Tibial nerve (tissue), 4 donors: ENCODE measurements at regions not wholly inside any gene's neighbourhood (a gene's known extent, or its start where the extent isn't known, plus 50 kb on each side); places are given as distances from the start of the nearest gene placed in this dataset.

Source experiments
- CTCF ChIP-seq, 5 experiments: fragments of 200-600 bp in 3 of 5; fragments of 450-650 bp in 2 of 5; sonication (generic) in 3 of 5; IDR thresholded peaks; one replicate each; pipeline ENCODE4 v1.5.1; 2016 to 2019; ENCODE audit warnings: antibody characterized with exemption in 5 of 5, mild to moderate bottlenecking in 3 of 5, moderate library complexity in 2 of 5
- EP300 ChIP-seq, 2 donors: sonication (generic); formaldehyde crosslinking; IDR thresholded peaks; one replicate each; pipeline ENCODE4 v1.6.1; 2017; ENCODE audit warnings: antibody characterized with exemption in 2 of 2, mild to moderate bottlenecking in 1 of 2
- POLR2A ChIP-seq, 2 donors: fragments of 450-650 bp; IDR thresholded peaks; one replicate each; pipeline ENCODE4 v1.6.1; 2017; ENCODE audit warnings: antibody characterized with exemption in 2 of 2, mild to moderate bottlenecking in 2 of 2, moderate library complexity in 2 of 2

- TF ChIP-seq CTCF (IDR thresholded peaks at IDR 0.05) (no peak), POLR2A (IDR thresholded peaks at IDR 0.05) (no peak), EP300 (IDR thresholded peaks at IDR 0.05) (no peak)
Measured at GRCh38 chr13:105201351-105201750, 1334.1 kb downstream of the EFNB2 start.
